Ectodermal cell (in vitro differentiated cells): ENCODE measurements at regions not wholly inside any gene's neighbourhood (a gene's known extent, or its start where the extent isn't known, plus 50 kb on each side); places are given as distances from the start of the nearest gene placed in this dataset.

Source experiments
- H3K27ac ChIP-seq: 2 replicates; pipeline ENCODE4 v1.7.0; 2013; ENCODE audit warnings: mild to moderate bottlenecking, low read depth, low read length; ENCODE audit not compliant: insufficient read depth, poor library complexity, severe bottlenecking
- H3K27me3 ChIP-seq: 2 replicates; pipeline ENCODE4 v1.7.0; 2013; ENCODE audit warnings: mild to moderate bottlenecking, low read length; ENCODE audit not compliant: insufficient read depth, control insufficient read depth, poor library complexity, severe bottlenecking
- H3K36me3 ChIP-seq: one replicate; pipeline ENCODE4 v1.7.0; 2013; ENCODE audit warnings: low read length; ENCODE audit not compliant: control insufficient read depth, insufficient read depth
- H3K4me1 ChIP-seq: one replicate; pipeline ENCODE4 v1.7.0; 2013; ENCODE audit warnings: low read length; ENCODE audit not compliant: control insufficient read depth, insufficient read depth
- H3K4me3 ChIP-seq: 2 replicates; pipeline ENCODE4 v1.7.0; 2013; ENCODE audit warnings: low read depth, low read length, control low read depth; ENCODE audit not compliant: insufficient read depth
- H3K9me3 ChIP-seq: 2 replicates; pipeline ENCODE4 v1.7.0; 2013; ENCODE audit warnings: mild to moderate bottlenecking, low read length, moderate library complexity; ENCODE audit not compliant: control insufficient read depth
- WGBS, 2 experiments: methylation state at CpG; one replicate each; pipeline ENCODE4 v1.1.7; 2013; ENCODE audit warnings: missing lambda C conversion rate in 2 of 2; 5-methylcytosine and 5-hydroxymethylcytosine counted together

- H3K27ac ChIP-seq: no peak overlapping the region
- no peak overlapping the region for H3K4me3 ChIP-seq
- no peaks in the 10 kb centered on the region for H3K27me3 ChIP-seq
Observed at GRCh38 chr9:121569266-121569648, 69.6 kb upstream of the GGTA1 start.

GRCh38 chr9:121572581-121572980 lies 72.9 kb upstream of the GGTA1 start:
- Histone ChIP-seq H3K27ac (no peak overlapping the region), H3K36me3 (no peaks in the 10 kb centered on the region), H3K4me1 (peaks cover 32% of the 10 kb centered on the region), H3K9me3 (no peaks in the 10 kb centered on the region), H3K4me3 (no peak overlapping the region), H3K27me3 (no peaks in the 10 kb centered on the region)
- WGBS, 2 experiments: 87 to 88% methylated on average over 7 of the region's 7 CpGs

More at GRCh38 chr9:121569266-121569648, 69.6 kb upstream of the GGTA1 start:
- Histone ChIP-seq H3K9me3 (no peaks in the 10 kb centered on the region), H3K4me1 (peaks cover 35% of the 10 kb centered on the region), H3K36me3 (no peaks in the 10 kb centered on the region)
- 90% methylated on average over 3 of the region's 3 CpGs for WGBS, 2 experiments

- Histone ChIP-seq H3K27ac (no peak overlapping the region), H3K36me3 (no peaks in the 10 kb centered on the region), H3K9me3 (no peaks in the 10 kb centered on the region), H3K4me1 (peaks cover 28% of the 10 kb centered on the region), H3K4me3 (no peak overlapping the region), H3K27me3 (no peaks in the 10 kb centered on the region)
- WGBS, 2 experiments: 74 to 78% methylated on average over 10 of the region's 10 CpGs
Observed at GRCh38 chr9:121573717-121574485, 74.3 kb upstream of the GGTA1 start.

- Histone ChIP-seq H3K27ac (no peak overlapping the region), H3K4me1 (peaks cover 28% of the 10 kb centered on the region), H3K4me3 (no peak overlapping the region), H3K9me3 (no peaks in the 10 kb centered on the region), H3K36me3 (no peaks in the 10 kb centered on the region), H3K27me3 (no peaks in the 10 kb centered on the region)
- WGBS, 2 experiments: 81 to 83% methylated on average over 18 of the region's 18 CpGs
Observed at GRCh38 chr9:121574774-121575519, 75.3 kb upstream of the GGTA1 start.

GRCh38 chr9:121576281-121577075 lies 75.0 kb upstream of the DAB2IP start:
- WGBS, 2 experiments: 79% methylated on average over 7 of the region's 7 CpGs
- H3K4me1 ChIP-seq: peaks cover 31% of the 10 kb centered on the region
- H3K36me3 ChIP-seq: no peaks in the 10 kb centered on the region
- no peaks in the 10 kb centered on the region for H3K27me3 ChIP-seq
- H3K9me3 ChIP-seq: no peaks in the 10 kb centered on the region
- H3K4me3 ChIP-seq: no peak overlapping the region
- H3K27ac ChIP-seq: no peak overlapping the region

- Histone ChIP-seq H3K36me3 (no peaks in the 10 kb centered on the region), H3K4me1 (peaks cover 38% of the 10 kb centered on the region), H3K9me3 (no peaks in the 10 kb centered on the region), H3K27ac (no peak overlapping the region), H3K4me3 (no peak overlapping the region), H3K27me3 (no peaks in the 10 kb centered on the region)
- 90 to 91% methylated on average over 17 of the region's 17 CpGs for WGBS, 2 experiments
Observed at GRCh38 chr9:121577166-121577565, 74.3 kb upstream of the DAB2IP start.

GRCh38 chr9:121577572-121577971 lies 73.9 kb upstream of the DAB2IP start:
- Histone ChIP-seq H3K9me3 (no peaks in the 10 kb centered on the region), H3K27me3 (no peaks in the 10 kb centered on the region), H3K36me3 (no peaks in the 10 kb centered on the region), H3K4me1 (peaks cover 42% of the 10 kb centered on the region), H3K4me3 (no peak overlapping the region), H3K27ac (no peak overlapping the region)
- WGBS, 2 experiments: 81 to 82% methylated on average over 7 of the region's 7 CpGs

GRCh38 chr9:121581786-121582600 lies 69.4 kb upstream of the DAB2IP start:
- Histone ChIP-seq H3K4me3 (no peak overlapping the region), H3K9me3 (no peaks in the 10 kb centered on the region), H3K36me3 (no peaks in the 10 kb centered on the region), H3K4me1 (peaks cover 32% of the 10 kb centered on the region), H3K27ac (peak overlapping the region; percentile 61), H3K27me3 (no peaks in the 10 kb centered on the region)
- WGBS, 2 experiments: 24 to 26% methylated on average over 19 of the region's 19 CpGs

- Histone ChIP-seq H3K9me3 (no peaks in the 10 kb centered on the region), H3K4me1 (peaks cover 26% of the 10 kb centered on the region), H3K36me3 (no peaks in the 10 kb centered on the region), H3K27me3 (no peaks in the 10 kb centered on the region), H3K4me3 (no peak overlapping the region), H3K27ac (peak overlapping the region; percentile 26)
- 63 to 65% methylated on average over 7 of the region's 7 CpGs for WGBS, 2 experiments
Observed at GRCh38 chr9:121582641-121583040, 68.8 kb upstream of the DAB2IP start.
